GM19043 (cell line): ENCODE measurements at regions not wholly inside any gene's neighbourhood (a gene's known extent, or its start where the extent isn't known, plus 50 kb on each side); places are given as distances from the start of the nearest gene placed in this dataset.
"Not testable (repeated sequence)": the region's sequence is repeated elsewhere in the genome, so short reads cannot be mapped to it uniquely, and the experiment has no call there.

Experiments used
- ATAC-seq: cut with Tn5 transposase; IDR thresholded peaks from one replicate; pipeline ENCODE4 v1.9.1; 2021; ENCODE audit warnings: low read depth; ENCODE audit not compliant: unreplicated experiment

GRCh38 chr21:38905328-38905727 is 99.6 kb downstream of the ETS2 start:
- ATAC-seq: no peak

- ATAC-seq: no peak
Observed at GRCh38 chr21:38903690-38904139, 98.0 kb downstream of the ETS2 start.

DNA sequence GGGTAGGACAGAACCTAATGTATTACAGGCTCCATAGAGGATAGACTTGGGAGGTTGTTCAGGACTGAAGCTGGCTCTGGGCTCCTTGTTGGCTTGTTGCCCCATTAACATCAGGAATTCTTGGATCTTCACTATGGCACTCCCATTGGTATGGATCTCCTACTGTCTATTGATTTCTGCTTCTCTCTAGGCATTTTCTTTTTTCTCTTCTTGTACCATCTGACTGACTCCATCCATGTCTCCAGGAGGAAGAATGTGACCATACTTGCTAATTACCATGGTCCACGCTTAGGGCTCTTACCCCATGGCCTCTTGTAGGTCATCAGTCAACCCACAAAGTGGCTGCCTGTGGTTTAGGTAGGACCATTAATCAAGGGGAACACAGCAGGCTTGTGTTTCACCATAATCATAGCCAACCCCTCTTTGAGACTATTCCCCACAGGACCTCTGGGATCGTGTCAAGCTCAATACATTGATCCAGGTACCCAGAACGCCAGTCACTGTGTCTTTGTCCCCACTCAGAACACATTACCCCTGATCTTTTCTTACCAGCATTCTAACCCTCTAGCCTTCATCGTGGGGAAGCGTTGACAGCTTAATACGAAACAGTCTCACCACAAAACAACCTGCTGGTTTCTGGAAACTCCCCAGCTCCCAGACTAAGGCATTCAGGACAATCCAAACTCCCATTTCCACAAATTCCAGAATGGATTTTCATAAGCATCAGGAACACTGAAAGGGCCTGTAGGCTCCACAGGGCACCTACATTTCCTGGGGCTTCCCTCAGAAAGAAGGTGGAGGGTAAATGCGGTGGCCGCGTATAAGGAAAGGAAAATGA is 97.1 kb downstream of the ETS2 start:
- ATAC-seq: no peak

DNA sequence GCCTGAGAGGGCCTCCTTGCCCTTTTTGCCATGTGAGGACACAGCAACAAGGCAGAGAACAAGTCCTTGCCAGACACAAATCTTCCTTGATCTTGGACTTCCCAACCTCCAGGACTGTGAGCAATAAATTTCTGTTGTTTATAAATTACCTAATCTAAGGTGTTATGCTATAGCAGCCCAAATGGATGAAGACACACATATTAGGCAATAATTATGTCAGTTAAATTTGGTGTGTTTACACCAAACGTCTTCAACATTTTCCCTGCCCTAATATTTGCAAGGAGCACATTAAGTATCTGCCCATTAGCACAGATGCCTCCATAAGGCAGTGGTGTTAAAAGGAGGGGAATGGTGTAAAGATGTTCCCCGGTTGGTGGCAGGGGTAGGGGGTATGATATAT is 94.8 kb downstream of the ETS2 start:
- ATAC-seq: no peak

- not testable (repeated sequence) for ATAC-seq
Observed at GRCh38 chr21:38899985-38900384, 94.3 kb downstream of the ETS2 start.

- no peak for ATAC-seq
Observed at GRCh38 chr21:38899277-38899947, 93.7 kb downstream of the ETS2 start.

DNA sequence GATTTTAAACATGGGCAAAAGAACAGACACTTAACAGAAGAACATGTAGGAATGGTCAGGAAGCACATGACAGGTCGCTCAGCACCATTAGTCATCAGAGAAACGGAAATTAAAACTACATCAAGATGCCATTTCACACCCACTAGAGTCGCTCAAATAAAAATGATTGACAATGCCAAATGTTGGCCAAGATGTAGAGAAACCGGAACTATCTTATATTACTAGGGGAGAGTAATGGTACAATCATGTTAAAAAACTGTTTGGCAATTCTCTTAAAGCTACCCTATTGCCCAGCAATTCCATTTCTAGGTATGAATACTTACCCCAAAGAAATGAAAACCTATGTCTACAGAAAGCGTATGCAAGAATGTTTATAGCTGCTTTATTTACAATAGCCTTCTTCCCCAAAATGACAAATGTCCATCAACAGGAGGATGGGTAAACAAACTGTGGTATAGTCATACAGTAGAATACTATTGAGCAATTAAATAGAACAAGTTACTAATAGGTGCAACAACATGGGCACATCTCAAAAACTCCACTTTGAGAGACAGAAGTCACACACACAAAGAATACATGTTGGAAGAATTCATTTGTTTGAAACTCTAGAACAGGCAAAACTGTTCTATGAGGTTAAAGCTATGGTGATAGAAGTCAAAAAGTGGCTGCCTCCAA is 92.8 kb downstream of the ETS2 start:
- ATAC-seq: no peak

GRCh38 chr21:38897532-38898421 is 92.0 kb downstream of the ETS2 start:
- no peak for ATAC-seq

GRCh38 chr21:38894899-38895298 is 89.2 kb downstream of the ETS2 start:
- no peak for ATAC-seq

DNA sequence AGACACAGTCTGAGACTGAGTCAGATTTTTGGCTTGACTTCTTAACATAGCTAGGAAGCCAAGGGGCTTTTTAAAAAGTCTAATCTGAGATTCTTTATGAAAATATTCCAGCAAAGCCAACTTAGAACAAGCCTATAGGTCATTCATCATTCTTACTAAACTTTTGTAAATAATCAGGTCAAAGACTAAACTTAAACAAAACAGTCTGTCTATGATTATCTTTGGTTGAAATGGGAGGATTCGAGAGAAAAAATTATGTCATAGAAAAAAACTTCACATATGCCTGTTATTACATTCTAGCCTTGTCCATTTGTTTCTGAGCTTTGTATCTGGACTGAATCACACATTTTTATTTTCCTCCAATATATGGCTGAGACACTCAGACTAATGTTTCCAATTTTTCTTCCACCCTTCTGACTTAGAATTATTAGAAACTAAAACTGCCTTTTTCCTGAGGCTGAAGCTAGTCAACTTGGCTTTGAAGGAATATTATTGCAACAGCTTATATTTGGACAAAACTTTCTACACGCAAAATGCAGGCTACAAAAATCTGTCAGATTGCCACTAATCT is 83.3 kb downstream of the ETS2 start:
- no peak for ATAC-seq

- ATAC-seq: no peak
Observed at GRCh38 chr21:38887749-38888148, 82.0 kb downstream of the ETS2 start.

GRCh38 chr21:38887062-38887686 is 81.4 kb downstream of the ETS2 start:
- ATAC-seq: no peak

DNA sequence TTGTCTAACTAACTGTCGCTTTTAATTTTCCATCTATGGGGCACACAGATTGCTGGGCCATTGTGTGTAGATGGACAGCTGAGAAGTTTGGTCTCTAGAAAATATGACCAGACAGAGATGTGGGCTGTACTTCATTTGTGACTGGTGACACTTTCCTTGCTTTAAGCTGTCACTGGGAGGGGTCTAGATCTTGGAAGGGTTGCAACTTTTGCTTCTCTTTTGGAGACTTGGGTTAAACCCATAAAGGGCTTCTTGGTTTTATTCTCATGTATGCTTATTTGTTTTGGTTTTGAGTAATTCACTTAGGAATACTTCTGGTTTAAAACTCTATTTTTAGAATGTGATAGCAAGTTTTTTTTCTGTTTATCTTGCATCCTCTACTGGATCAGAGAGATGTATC is 80.2 kb downstream of the ETS2 start:
- ATAC-seq: no peak

DNA sequence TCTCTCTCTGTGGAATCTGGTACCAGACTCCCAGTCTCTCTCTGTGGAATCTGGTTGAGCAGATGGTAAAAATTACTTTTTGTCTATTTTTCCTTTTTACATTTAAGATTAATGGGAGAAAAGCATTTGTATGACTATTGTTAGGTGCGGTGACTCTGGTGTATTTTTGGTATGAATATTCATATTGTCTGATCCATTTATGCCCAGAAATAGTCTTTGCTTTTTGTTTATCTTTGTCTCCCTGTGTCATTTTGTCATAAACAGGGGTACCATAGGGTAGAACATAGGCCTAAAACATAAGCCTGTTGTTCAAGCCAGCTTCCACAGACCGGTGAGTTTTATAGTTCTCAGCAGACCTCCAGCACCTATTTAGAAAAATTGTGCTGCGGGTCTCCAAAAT is 78.7 kb downstream of the ETS2 start:
- ATAC-seq: no peak

- no peak for ATAC-seq
Observed at GRCh38 chr21:38883142-38883541, 77.4 kb downstream of the ETS2 start.

GRCh38 chr21:38881131-38881530 is 75.4 kb downstream of the ETS2 start:
- ATAC-seq: no peak

DNA sequence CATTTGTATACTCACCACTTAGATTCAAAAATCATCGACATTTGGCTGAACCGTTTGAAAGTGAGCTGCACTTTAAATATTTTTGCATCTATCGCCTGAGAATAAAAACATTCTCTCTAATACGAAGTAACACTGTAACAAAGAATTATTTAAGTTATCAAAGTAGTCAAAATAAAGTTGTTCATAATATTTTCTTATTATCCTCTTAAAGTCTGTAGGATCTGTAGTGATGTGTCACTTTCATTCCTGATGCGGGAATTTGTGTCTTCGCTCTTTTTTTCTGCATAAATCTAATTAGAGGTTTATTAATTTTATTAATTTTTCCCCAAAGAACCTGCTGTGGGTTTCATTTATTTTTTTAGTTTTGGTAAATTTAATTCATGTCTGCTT is 74.8 kb downstream of the ETS2 start:
- no peak for ATAC-seq

DNA sequence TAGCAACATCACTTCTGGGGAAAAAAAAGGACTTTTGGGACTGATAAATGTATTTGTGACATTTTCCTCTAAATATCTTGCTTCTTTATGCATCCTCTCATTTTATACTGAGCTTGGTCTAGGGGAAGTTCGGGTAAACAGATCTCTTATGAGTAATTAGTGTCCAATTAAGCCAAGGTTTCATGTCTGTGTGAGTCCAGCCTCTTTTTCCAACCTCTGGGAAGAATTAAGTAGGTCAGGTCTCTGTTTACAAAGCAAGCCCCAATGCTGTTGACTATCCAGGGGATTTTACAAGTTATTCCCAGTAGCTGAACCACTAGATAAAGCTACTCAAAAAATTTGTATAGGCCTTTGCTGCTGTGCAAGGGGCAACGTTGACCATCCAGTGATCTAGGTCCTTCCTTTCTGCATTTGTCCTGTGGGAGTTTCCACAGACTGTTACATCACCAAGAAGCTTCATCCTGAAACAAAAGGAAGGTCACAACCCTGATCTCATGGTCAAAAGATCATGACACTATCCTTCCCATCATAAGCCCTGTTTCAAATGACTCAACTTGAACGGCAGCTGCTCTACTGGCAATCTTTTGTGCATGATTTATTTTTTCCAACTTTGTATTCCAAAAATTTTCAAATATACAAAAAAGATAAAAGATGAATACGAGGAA is 74.3 kb downstream of the ETS2 start:
- no peak for ATAC-seq
